Neutrophil (primary cell): ENCODE measurements at regions not wholly inside any gene's neighbourhood (a gene's known extent, or its start where the extent isn't known, plus 50 kb on each side); places are given as distances from the start of the nearest gene placed in this dataset.

ENCODE experiments used
- H3K27ac ChIP-seq: fragments of 200-600 bp; sonication (generic); 2 replicates; pipeline ENCODE4 v1.5.1; 2016; ENCODE audit warnings: mild to moderate bottlenecking, moderate library complexity
- H3K27me3 ChIP-seq: fragments of 200-600 bp; sonication (generic); 2 replicates; pipeline ENCODE4 v1.6.0; 2016; ENCODE audit warnings: mild to moderate bottlenecking
- H3K36me3 ChIP-seq: fragments of 200-600 bp; sonication (generic); 2 replicates; pipeline ENCODE4 v1.5.1; 2017
- H3K4me1 ChIP-seq, 2 experiments: fragments of 200-600 bp in 1 of 2; sonication (generic) in 1 of 2; 1 replicate in 1 of 2; 2 replicates in 1 of 2; pipeline versions ENCODE4 v1.5.1 to v1.6.1; 2013 to 2016; ENCODE audit warnings: low read depth in 1 of 2, low read length in 1 of 2, mild to moderate bottlenecking in 1 of 2, moderate library complexity in 1 of 2; ENCODE audit not compliant: control insufficient read depth in 1 of 2, insufficient read depth in 1 of 2
- H3K4me3 ChIP-seq, 2 experiments: fragments of 200-600 bp in 1 of 2; sonication (generic) in 1 of 2; 1 replicate in 1 of 2; 2 replicates in 1 of 2; pipeline ENCODE4 v1.5.1; 2013 to 2016; ENCODE audit warnings: low read depth in 1 of 2, low read length in 1 of 2, mild to moderate bottlenecking in 1 of 2, moderate library complexity in 1 of 2
- H3K9me3 ChIP-seq: fragments of 200-600 bp; sonication (generic); 2 replicates; pipeline ENCODE4 v1.5.1; 2016
- CTCF ChIP-seq: fragments of 200-600 bp; sonication (generic); IDR thresholded peaks from 2 replicates; pipeline ENCODE4 v1.5.1; 2016; ENCODE audit warnings: antibody characterized with exemption

- Histone ChIP-seq H3K36me3 (no peaks in the 10 kb centered on the region), H3K27ac (no peak overlapping the region), H3K27me3 (no peaks in the 10 kb centered on the region), H3K9me3 (no peaks in the 10 kb centered on the region), H3K4me3 (no peak overlapping the region), H3K4me1 (peaks cover 17% of the 10 kb centered on the region in 2 experiments)
- no peak for TF ChIP-seq CTCF
These were observed 512.6 kb upstream of the PPP2R3A start for GRCh38 chr3:135452881-135453280.

- H3K27me3 ChIP-seq: no peaks in the 10 kb centered on the region
- no peaks in the 10 kb centered on the region for H3K9me3 ChIP-seq
- TF ChIP-seq CTCF: no peak
- H3K36me3 ChIP-seq: no peaks in the 10 kb centered on the region
- H3K4me1 ChIP-seq: peaks cover 12 to 13% of the 10 kb centered on the region in 2 experiments
- no peak overlapping the region for H3K4me3 ChIP-seq
- no peak overlapping the region for H3K27ac ChIP-seq
These were observed 512.2 kb upstream of the PPP2R3A start for GRCh38 chr3:135453326-135453725.

GRCh38 chr3:135454890-135455289 is 510.6 kb upstream of the PPP2R3A start:
- Histone ChIP-seq H3K36me3 (no peaks in the 10 kb centered on the region), H3K4me3 (no peak overlapping the region), H3K9me3 (no peaks in the 10 kb centered on the region), H3K27ac (no peak overlapping the region), H3K27me3 (no peaks in the 10 kb centered on the region), H3K4me1 (peaks cover 0 to 4% of the 10 kb centered on the region in 2 experiments)
- no peak for TF ChIP-seq CTCF

GRCh38 chr3:135456108-135456790 is 509.3 kb upstream of the PPP2R3A start:
- H3K9me3 ChIP-seq: no peaks in the 10 kb centered on the region
- H3K27ac ChIP-seq: no peak overlapping the region
- TF ChIP-seq CTCF: no peak
- no peaks in the 10 kb centered on the region for H3K4me1 ChIP-seq
- no peaks in the 10 kb centered on the region for H3K36me3 ChIP-seq
- no peak overlapping the region for H3K4me3 ChIP-seq
- H3K27me3 ChIP-seq: no peaks in the 10 kb centered on the region

GRCh38 chr3:135458541-135459322 is 506.8 kb upstream of the PPP2R3A start:
- no peak overlapping the region for H3K27ac ChIP-seq
- no peaks in the 10 kb centered on the region for H3K36me3 ChIP-seq
- H3K4me1 ChIP-seq: peaks cover 0 to 5% of the 10 kb centered on the region in 2 experiments
- H3K27me3 ChIP-seq: no peaks in the 10 kb centered on the region
- no peak for TF ChIP-seq CTCF
- no peak overlapping the region for H3K4me3 ChIP-seq
- H3K9me3 ChIP-seq: no peaks in the 10 kb centered on the region
